ENCODE measurements at regions not wholly inside any gene's neighbourhood (a gene's known extent, or its start where the extent isn't known, plus 50 kb on each side); places are given as distances from the start of the nearest gene placed in this dataset.

DNA sequence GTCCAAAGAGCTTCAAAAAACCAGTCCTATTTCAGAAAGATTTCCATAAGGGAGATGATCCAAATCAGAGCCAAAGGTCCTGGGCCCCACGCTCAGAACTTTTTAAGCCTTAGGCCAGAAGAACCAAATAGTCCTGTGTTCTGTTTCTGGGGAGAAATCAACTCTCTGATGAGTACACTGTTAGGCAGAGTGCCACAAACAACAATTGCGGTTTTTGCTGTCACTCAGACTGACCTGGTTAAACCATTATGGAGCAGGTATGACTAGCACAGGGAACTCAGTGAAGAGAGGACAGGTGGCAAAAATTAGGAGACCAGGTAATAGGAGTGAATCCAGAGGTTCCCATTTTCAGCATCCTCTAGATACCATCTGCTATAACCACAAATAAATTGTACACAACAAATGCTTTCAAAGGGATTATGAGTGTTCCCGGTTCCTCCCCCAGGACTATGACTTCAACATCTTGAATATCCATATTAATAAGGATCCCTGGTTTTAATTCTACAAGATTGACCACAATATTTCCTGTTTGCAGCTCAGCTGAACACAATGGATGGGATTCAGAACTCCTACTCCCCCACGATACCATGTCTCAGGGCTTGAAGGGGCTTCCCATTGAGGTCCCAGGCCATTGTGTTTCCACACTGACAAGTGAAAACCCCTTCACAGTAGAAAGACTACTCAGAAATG, 52.1 kb upstream of the FREM1 start:
- no peak for DNase-seq
- Mint-ChIP-seq H3K4me3 (no peak overlapping the region), H3K9me3 (no peaks in the 10 kb centered on the region), H3K4me1 (ENCODE audit: low read depth) (peaks cover 7% of the 10 kb centered on the region), H3K27me3 (ENCODE audit: low read depth) (no peaks in the 10 kb centered on the region), H3K36me3 (ENCODE audit: insufficient read depth) (no peaks in the 10 kb centered on the region)
- no peak for ATAC-seq

DNA sequence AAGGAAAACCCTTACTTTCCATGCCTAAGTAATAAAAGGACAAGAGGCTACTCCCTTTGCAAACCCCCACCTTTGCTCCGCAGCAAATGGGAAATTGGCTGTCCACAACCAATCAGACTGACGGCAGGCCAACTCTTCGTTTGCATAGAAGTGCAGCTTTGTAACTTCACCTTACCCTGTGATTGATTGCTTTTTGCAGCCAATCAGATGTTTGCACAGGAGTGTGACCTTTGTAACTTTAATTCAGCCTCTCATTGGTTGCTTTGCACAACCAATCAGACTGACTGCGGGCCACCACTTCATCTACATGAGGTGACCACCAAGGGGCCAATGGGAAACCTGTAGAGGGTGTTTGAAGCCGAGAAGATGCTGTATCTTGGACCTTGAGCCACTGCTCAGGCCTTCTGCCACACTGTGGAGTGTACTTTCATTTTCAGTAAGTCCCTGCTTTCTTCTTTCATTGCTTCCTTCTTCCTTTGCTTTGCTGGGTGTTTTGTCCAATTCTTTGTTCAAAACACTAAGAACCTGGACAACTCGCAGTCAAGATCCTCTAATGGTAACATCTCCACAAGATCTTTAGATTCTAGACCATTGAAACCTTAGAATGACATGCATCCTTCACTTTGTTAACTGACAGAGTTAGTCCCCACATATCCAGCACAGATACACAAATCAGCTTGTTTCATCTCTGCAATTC, 51.3 kb upstream of the FREM1 start:
- H3K36me3 Mint-ChIP-seq (ENCODE audit: insufficient read depth): no peaks in the 10 kb centered on the region
- peaks cover 7% of the 10 kb centered on the region for H3K4me1 Mint-ChIP-seq (ENCODE audit: low read depth)
- no peak for ATAC-seq
- H3K27me3 Mint-ChIP-seq (ENCODE audit: low read depth): no peaks in the 10 kb centered on the region
- no peak for DNase-seq
- no peaks in the 10 kb centered on the region for H3K9me3 Mint-ChIP-seq
- H3K4me3 Mint-ChIP-seq: no peak overlapping the region

DNA sequence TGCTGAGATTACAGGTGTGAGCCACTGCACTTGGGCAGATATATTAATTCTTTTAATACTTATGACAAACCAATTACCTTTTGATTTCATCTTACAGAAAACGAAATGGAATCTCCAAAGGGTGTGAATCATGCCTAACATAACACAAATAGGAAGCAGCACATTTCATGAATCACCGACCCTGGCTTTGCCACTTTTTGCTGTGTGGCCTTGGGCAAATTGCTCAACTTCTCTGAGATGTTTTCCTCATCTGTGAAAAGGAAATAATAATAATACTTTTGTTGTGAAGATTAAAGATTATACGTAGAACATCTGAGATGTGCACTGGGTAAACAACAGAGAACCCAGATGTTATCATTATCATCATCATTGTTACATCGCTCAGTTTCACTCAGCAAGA, 50.7 kb upstream of the FREM1 start:
- no peaks in the 10 kb centered on the region for H3K9me3 Mint-ChIP-seq
- H3K4me3 Mint-ChIP-seq: no peak overlapping the region
- DNase-seq: no peak
- no peak for ATAC-seq
- H3K27me3 Mint-ChIP-seq (ENCODE audit: low read depth): no peaks in the 10 kb centered on the region
- H3K36me3 Mint-ChIP-seq (ENCODE audit: insufficient read depth): no peaks in the 10 kb centered on the region
- peaks cover 7% of the 10 kb centered on the region for H3K4me1 Mint-ChIP-seq (ENCODE audit: low read depth)
